ENCODE measurements at regions not wholly inside any gene's neighbourhood (a gene's known extent, or its start where the extent isn't known, plus 50 kb on each side); places are given as distances from the start of the nearest gene placed in this dataset.

DNA sequence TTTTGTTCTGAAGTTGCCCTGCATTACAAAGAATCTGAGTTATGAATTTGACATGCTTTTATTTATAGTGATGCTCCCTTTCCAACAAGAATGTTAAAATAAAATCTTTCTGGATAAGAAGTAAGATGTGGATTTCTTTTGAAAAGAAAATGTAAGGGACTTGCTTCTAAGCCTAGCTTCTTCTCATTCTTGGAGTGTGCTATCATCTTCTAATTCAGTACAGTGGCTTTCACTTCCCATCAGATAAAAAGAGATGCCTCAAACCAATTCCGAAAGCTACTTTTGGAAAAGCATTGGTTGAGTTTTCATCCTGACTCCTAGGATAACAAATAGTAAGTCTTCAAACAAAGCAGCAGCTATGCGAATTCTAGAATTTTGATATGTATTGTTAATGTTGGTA is 197.0 kb upstream of the ZPLD1 start:
- H3K36me3 Mint-ChIP-seq (ENCODE audit: low read depth), result no peaks in the 10 kb centered on the region
- peaks cover 3% of the 10 kb centered on the region for H3K4me1 Mint-ChIP-seq
- peaks cover 4% of the 10 kb centered on the region for H3K27me3 Mint-ChIP-seq
- ChIA-PET POLR2A (no interaction called here), CTCF (interaction anchor here (0.9 to 7.8 kb wide), 10 partner anchors 9 to 429 kb away, joined by 3 to 99 read pairs (median 3); no protein-coding TSS in a partner anchor)
- H3K9me3 Mint-ChIP-seq (ENCODE audit: low read depth), result no peaks in the 10 kb centered on the region
- DNase-seq, result no peak
- intact Hi-C loops (cut with DNase I, micrococcal nuclease), result loop anchor here in 1 of 2 experiments (5.0 kb wide), 1 partner anchor 434 kb away; no protein-coding TSS in a partner anchor
- no peak overlapping the region for H3K4me3 Mint-ChIP-seq
- H3K27ac Mint-ChIP-seq, result no peak overlapping the region
- ATAC-seq, result no peak

- CTCF ChIA-PET, result interaction anchor here (0.6 to 7.8 kb wide), 8 partner anchors 9 to 1516 kb away, joined by 3 to 99 read pairs (median 4); no protein-coding TSS in a partner anchor
- ATAC-seq (peak; percentile 49), DNase-seq (no peak)
- peaks cover 3% of the 10 kb centered on the region for H3K4me1 Mint-ChIP-seq
- POLR2A ChIA-PET, result no interaction called here
- H3K9me3 Mint-ChIP-seq (ENCODE audit: low read depth), result no peaks in the 10 kb centered on the region
- H3K27me3 Mint-ChIP-seq, result peaks cover 4% of the 10 kb centered on the region
- intact Hi-C loops (cut with DNase I, micrococcal nuclease), result loop anchor here in 1 of 2 experiments (5.0 kb wide), 1 partner anchor 434 kb away; no protein-coding TSS in a partner anchor
- no peaks in the 10 kb centered on the region for H3K36me3 Mint-ChIP-seq (ENCODE audit: low read depth)
- H3K27ac Mint-ChIP-seq, result no peak overlapping the region
- no peak overlapping the region for H3K4me3 Mint-ChIP-seq
These were observed 196.5 kb upstream of the ZPLD1 start for GRCh38 chr3:102238362-102238761.

- no peak overlapping the region for H3K27ac Mint-ChIP-seq
- no peak overlapping the region for H3K4me3 Mint-ChIP-seq
- intact Hi-C loops (cut with DNase I, micrococcal nuclease), result no loop called here
- no peaks in the 10 kb centered on the region for H3K9me3 Mint-ChIP-seq (ENCODE audit: low read depth)
- peaks cover under 1% of the 10 kb centered on the region for H3K4me1 Mint-ChIP-seq
- H3K36me3 Mint-ChIP-seq (ENCODE audit: low read depth), result no peaks in the 10 kb centered on the region
- ChIA-PET POLR2A (no interaction called here), CTCF (interaction anchor here (0.6 to 7.8 kb wide), 4 partner anchors 11 to 431 kb away, joined by 3 to 99 read pairs (median 6); no protein-coding TSS in a partner anchor)
- H3K27me3 Mint-ChIP-seq, result peaks cover 2% of the 10 kb centered on the region
- ATAC-seq, result no peak
- no peak for DNase-seq
These were observed 194.1 kb upstream of the ZPLD1 start for GRCh38 chr3:102240720-102241119.

DNA sequence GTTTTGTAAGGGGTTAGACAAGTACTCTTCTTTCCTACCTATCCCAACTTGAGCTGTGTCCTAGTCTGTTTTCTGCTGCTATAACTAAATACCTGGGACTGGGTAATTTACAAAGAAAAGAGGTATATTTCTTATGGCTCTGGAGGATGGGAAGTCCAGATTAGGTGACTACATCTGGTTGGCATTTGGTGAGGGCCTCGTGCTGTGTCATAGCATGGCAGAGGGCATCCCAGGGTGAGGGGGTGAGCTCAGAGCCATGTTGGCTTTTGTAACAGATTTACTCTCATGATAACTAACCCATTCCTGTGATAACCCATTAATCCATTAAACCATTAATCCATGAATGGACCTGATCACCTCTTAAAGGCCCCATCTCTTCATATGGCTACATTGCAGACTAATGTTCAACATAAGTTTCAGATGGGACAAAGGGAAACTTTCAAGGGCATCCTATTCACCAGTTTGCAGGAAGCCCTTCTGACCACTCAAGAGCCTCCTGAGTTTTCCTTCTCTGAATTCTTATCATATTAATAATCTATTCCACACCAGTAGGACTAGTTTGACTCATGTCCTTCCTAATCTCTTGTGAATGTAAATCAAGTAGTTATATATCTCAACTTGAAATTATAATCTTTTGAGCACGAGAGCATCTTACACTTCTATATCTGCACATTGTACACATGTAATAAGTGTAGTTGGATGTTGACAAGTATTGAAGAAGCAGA is 185.7 kb upstream of the ZPLD1 start:
- Mint-ChIP-seq H3K27me3 (peaks cover 14% of the 10 kb centered on the region), H3K4me3 (no peak overlapping the region), H3K36me3 (ENCODE audit: low read depth) (no peaks in the 10 kb centered on the region), H3K9me3 (ENCODE audit: low read depth) (no peaks in the 10 kb centered on the region), H3K27ac (no peak overlapping the region), H3K4me1 (no peaks in the 10 kb centered on the region)
- ATAC-seq, result no peak
- POLR2A ChIA-PET, result interaction anchor here (0.6 kb wide), 1 partner anchor 196 kb away, joined by 3 read pairs; no protein-coding TSS in a partner anchor
- CTCF ChIA-PET, result interaction anchor here (0.7 to 2.4 kb wide), 2 partner anchors 20 to 1012 kb away, joined by 3 to 9 read pairs; no protein-coding TSS in a partner anchor
- DNase-seq, result no peak
- intact Hi-C loops (cut with DNase I, micrococcal nuclease), result no loop called here

DNA sequence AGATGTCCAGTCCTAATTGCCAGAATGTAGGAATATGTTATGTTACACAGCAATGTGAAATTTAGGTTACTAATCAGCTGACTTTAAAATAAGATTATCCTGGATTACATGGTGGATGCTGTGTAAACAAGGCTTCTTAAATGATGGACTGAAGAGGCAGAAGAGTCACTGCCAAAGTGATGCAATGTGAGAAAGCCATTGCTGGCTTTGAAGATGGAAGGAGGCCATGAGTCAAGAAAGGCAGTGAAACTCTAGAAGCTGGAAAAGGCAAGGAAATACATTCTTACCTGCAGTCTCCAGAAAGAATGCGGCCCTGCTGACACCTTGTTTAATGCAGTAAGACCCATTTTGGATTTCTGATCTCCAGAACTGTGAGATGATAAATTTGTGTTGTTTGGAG is 179.1 kb upstream of the ZPLD1 start:
- intact Hi-C loops (cut with DNase I, micrococcal nuclease), result no loop called here
- Mint-ChIP-seq H3K4me3 (no peak overlapping the region), H3K36me3 (ENCODE audit: low read depth) (no peaks in the 10 kb centered on the region), H3K4me1 (no peaks in the 10 kb centered on the region), H3K9me3 (ENCODE audit: low read depth) (no peaks in the 10 kb centered on the region), H3K27ac (no peak overlapping the region), H3K27me3 (peaks cover 19% of the 10 kb centered on the region)
- ATAC-seq (no peak), DNase-seq (no peak)
- ChIA-PET CTCF (no interaction called here), POLR2A (no interaction called here)

GRCh38 chr3:102258666-102259227 is 176.1 kb upstream of the ZPLD1 start:
- no peak for ATAC-seq
- DNase-seq, result no peak
- CTCF ChIA-PET, result interaction anchor here (1.1 kb wide), 1 partner anchor 30 kb away, joined by 4 read pairs; no protein-coding TSS in a partner anchor
- Mint-ChIP-seq H3K4me1 (no peaks in the 10 kb centered on the region), H3K27me3 (peaks cover 7% of the 10 kb centered on the region), H3K27ac (no peak overlapping the region), H3K36me3 (ENCODE audit: low read depth) (no peaks in the 10 kb centered on the region), H3K9me3 (ENCODE audit: low read depth) (no peaks in the 10 kb centered on the region), H3K4me3 (no peak overlapping the region)
- intact Hi-C loops (cut with DNase I, micrococcal nuclease), result no loop called here
- POLR2A ChIA-PET, result no interaction called here

- POLR2A ChIA-PET, result no interaction called here
- H3K36me3 Mint-ChIP-seq (ENCODE audit: low read depth), result no peaks in the 10 kb centered on the region
- H3K27me3 Mint-ChIP-seq, result peaks cover 3% of the 10 kb centered on the region
- ATAC-seq (no peak), DNase-seq (no peak)
- no peaks in the 10 kb centered on the region for H3K4me1 Mint-ChIP-seq
- no peak overlapping the region for H3K4me3 Mint-ChIP-seq
- H3K27ac Mint-ChIP-seq, result no peak overlapping the region
- intact Hi-C loops (cut with DNase I, micrococcal nuclease), result no loop called here
- H3K9me3 Mint-ChIP-seq (ENCODE audit: low read depth), result no peaks in the 10 kb centered on the region
- CTCF ChIA-PET, result no interaction called here
These were observed 175.2 kb upstream of the ZPLD1 start for GRCh38 chr3:102259663-102260062.

- ChIA-PET CTCF (interaction anchor here (1.7 kb wide), 1 partner anchor 23 kb away, joined by 4 read pairs; no protein-coding TSS in a partner anchor), POLR2A (no interaction called here)
- no peaks in the 10 kb centered on the region for H3K9me3 Mint-ChIP-seq (ENCODE audit: low read depth)
- no peak for ATAC-seq
- peaks cover 12% of the 10 kb centered on the region for H3K27me3 Mint-ChIP-seq
- intact Hi-C loops (cut with DNase I, micrococcal nuclease), result no loop called here
- H3K4me3 Mint-ChIP-seq, result no peak overlapping the region
- no peak overlapping the region for H3K27ac Mint-ChIP-seq
- no peaks in the 10 kb centered on the region for H3K36me3 Mint-ChIP-seq (ENCODE audit: low read depth)
- DNase-seq, result no peak
- no peaks in the 10 kb centered on the region for H3K4me1 Mint-ChIP-seq
These were observed 169.1 kb upstream of the ZPLD1 start for GRCh38 chr3:102265720-102266119.

- Mint-ChIP-seq H3K9me3 (ENCODE audit: low read depth) (no peaks in the 10 kb centered on the region), H3K27ac (no peak overlapping the region), H3K36me3 (ENCODE audit: low read depth) (no peaks in the 10 kb centered on the region), H3K27me3 (peaks cover 16% of the 10 kb centered on the region), H3K4me1 (no peaks in the 10 kb centered on the region), H3K4me3 (no peak overlapping the region)
- ATAC-seq (no peak), DNase-seq (no peak)
- POLR2A ChIA-PET, result no interaction called here
- intact Hi-C loops (cut with DNase I, micrococcal nuclease), result no loop called here
- CTCF ChIA-PET, result interaction anchor here (1.4 kb wide), 1 partner anchor 31 kb away, joined by 3 read pairs; no protein-coding TSS in a partner anchor
These were observed 165.4 kb upstream of the ZPLD1 start for GRCh38 chr3:102269406-102269805.

GRCh38 chr3:102290241-102290640 is 144.6 kb upstream of the ZPLD1 start:
- H3K27me3 Mint-ChIP-seq, result peaks cover 12% of the 10 kb centered on the region
- intact Hi-C loops (cut with DNase I, micrococcal nuclease), result no loop called here
- H3K9me3 Mint-ChIP-seq (ENCODE audit: low read depth), result peaks cover 3% of the 10 kb centered on the region
- H3K27ac Mint-ChIP-seq, result no peak overlapping the region
- no peak for ATAC-seq
- DNase-seq, result no peak
- CTCF ChIA-PET, result interaction anchor here (0.6 to 1.5 kb wide), 3 partner anchors 28 to 294 kb away, joined by 3 to 5 read pairs (median 4); no protein-coding TSS in a partner anchor
- POLR2A ChIA-PET, result no interaction called here
- H3K4me3 Mint-ChIP-seq, result no peak overlapping the region
- H3K36me3 Mint-ChIP-seq (ENCODE audit: low read depth), result no peaks in the 10 kb centered on the region
- H3K4me1 Mint-ChIP-seq, result no peaks in the 10 kb centered on the region

DNA sequence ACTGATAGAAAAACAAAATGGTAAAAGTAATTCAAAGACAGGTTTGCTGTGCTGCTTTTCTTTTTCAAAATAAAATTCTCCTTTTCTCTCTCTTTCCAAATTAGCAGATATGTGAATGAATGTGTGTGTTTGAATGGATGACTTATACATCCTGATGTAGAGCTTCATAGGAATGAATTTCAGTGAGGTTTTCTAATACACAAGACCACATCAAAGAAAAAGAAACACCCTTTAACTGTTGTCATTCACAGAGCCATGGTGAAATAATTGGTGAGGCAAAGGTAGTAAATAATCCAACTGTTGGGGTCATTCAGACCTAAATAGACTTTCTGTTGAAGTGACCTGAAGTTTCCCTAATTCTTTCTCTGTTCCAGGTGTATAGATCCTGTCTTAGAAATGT is 139.1 kb upstream of the ZPLD1 start:
- ATAC-seq, result no peak
- H3K27ac Mint-ChIP-seq, result no peak overlapping the region
- H3K4me1 Mint-ChIP-seq, result no peaks in the 10 kb centered on the region
- ChIA-PET POLR2A (no interaction called here), CTCF (no interaction called here)
- DNase-seq, result no peak
- no peaks in the 10 kb centered on the region for H3K36me3 Mint-ChIP-seq (ENCODE audit: low read depth)
- no peaks in the 10 kb centered on the region for H3K9me3 Mint-ChIP-seq (ENCODE audit: low read depth)
- H3K4me3 Mint-ChIP-seq, result no peak overlapping the region
- intact Hi-C loops (cut with DNase I, micrococcal nuclease), result no loop called here
- peaks cover 9% of the 10 kb centered on the region for H3K27me3 Mint-ChIP-seq

DNA sequence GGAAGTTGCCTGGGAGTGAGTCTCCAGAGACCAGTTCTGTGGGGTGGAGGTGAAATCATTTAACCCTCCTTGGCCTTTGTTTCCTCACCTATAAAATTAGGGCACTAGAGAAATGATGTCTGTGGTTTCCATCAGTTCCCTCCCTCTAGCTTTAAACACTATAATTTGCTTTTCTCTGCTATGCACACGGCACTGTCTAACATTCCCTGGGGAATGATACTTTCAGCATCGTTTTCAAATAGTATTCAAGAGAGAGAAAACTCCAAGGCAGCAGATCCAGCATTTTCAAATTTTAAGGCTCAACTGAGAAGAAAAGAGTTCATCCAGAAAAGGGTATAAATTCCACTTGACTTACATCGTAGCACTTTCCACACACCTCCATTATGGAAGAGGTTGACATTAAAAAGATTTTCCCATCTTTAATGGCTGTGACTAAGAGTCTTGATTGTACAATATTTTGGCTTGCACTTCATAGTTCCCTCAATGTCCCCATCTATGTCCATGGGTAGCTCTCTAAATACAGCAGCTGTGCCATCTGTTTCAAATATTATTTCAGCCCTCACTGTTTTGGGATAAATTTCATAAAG is 137.7 kb upstream of the ZPLD1 start:
- Mint-ChIP-seq H3K27ac (no peak overlapping the region), H3K9me3 (ENCODE audit: low read depth) (no peaks in the 10 kb centered on the region), H3K27me3 (peaks cover 11% of the 10 kb centered on the region), H3K36me3 (ENCODE audit: low read depth) (no peaks in the 10 kb centered on the region), H3K4me1 (no peaks in the 10 kb centered on the region), H3K4me3 (no peak overlapping the region)
- intact Hi-C loops (cut with DNase I, micrococcal nuclease), result no loop called here
- POLR2A ChIA-PET, result no interaction called here
- no peak for ATAC-seq
- CTCF ChIA-PET, result no interaction called here
- DNase-seq, result no peak
